Loucy (cell line): ENCODE measurements at regions not wholly inside any gene's neighbourhood (a gene's known extent, or its start where the extent isn't known, plus 50 kb on each side); places are given as distances from the start of the nearest gene placed in this dataset.

ENCODE experiments used
- H2AFZ ChIP-seq: fragments of 200-600 bp; sonication (generic); 2 replicates; pipeline ENCODE4 v1.6.0; 2016; ENCODE audit warnings: antibody characterized with exemption, mild to moderate bottlenecking, low read length, moderate library complexity
- H3F3A ChIP-seq: fragments of 200-600 bp; 2 replicates; pipeline ENCODE4 v1.6.0; 2016; ENCODE audit warnings: antibody characterized with exemption, low read depth, mild to moderate bottlenecking
- H3K27me3 ChIP-seq: fragments of 200-600 bp; sonication (generic); 2 replicates; pipeline ENCODE4 v1.6.1; 2014; ENCODE audit warnings: low read length, mild to moderate bottlenecking; ENCODE audit not compliant: insufficient read depth, poor library complexity, severe bottlenecking
- H3K36me3 ChIP-seq: fragments of 200-600 bp; sonication (generic); 2 replicates; pipeline ENCODE4 v1.6.1; 2016; ENCODE audit warnings: low read length; ENCODE audit not compliant: insufficient read depth
- H3K4me1 ChIP-seq: fragments of 200-600 bp; sonication (generic); 2 replicates; pipeline ENCODE4 v1.5.1; 2014; ENCODE audit warnings: low read length, mild to moderate bottlenecking; ENCODE audit not compliant: insufficient read depth, poor library complexity, severe bottlenecking
- H3K4me2 ChIP-seq: fragments of 200-600 bp; sonication (generic); 2 replicates; pipeline ENCODE4 v1.6.0; 2014; ENCODE audit warnings: antibody characterized with exemption, low read length, low read depth, mild to moderate bottlenecking; ENCODE audit not compliant: poor library complexity, severe bottlenecking
- H3K4me3 ChIP-seq: fragments of 200-600 bp; sonication (generic); 2 replicates; pipeline ENCODE4 v1.5.1; 2014; ENCODE audit warnings: low read length, mild to moderate bottlenecking, mixed read lengths; ENCODE audit not compliant: poor library complexity, severe bottlenecking
- H3K79me2 ChIP-seq: fragments of 200-600 bp; sonication (generic); 2 replicates; pipeline ENCODE4 v1.6.1; 2014; ENCODE audit warnings: low read length; ENCODE audit not compliant: insufficient read depth
- H3K9ac ChIP-seq: fragments of 200-600 bp; sonication (generic); 2 replicates; pipeline ENCODE4 v1.6.0; 2014; ENCODE audit warnings: mild to moderate bottlenecking, low read depth, low read length, moderate library complexity; ENCODE audit not compliant: poor library complexity, severe bottlenecking
- H3K9me2 ChIP-seq: fragments of 200-600 bp; sonication (generic); replicated peaks from 2 replicates; pipeline ENCODE4 v1.6.1; 2016; ENCODE audit warnings: low read depth, low read length, mixed read lengths
- H3K9me3 ChIP-seq: fragments of 200-600 bp; sonication (generic); 2 replicates; pipeline ENCODE4 v1.6.1; 2014; ENCODE audit warnings: mild to moderate bottlenecking, antibody characterized with exemption, low read length, low read depth; ENCODE audit not compliant: insufficient read depth
- H4K20me1 ChIP-seq: fragments of 200-600 bp; sonication (generic); 2 replicates; pipeline ENCODE4 v1.6.0; 2014; ENCODE audit warnings: antibody characterized with exemption, low read length, mild to moderate bottlenecking; ENCODE audit not compliant: insufficient read depth, poor library complexity, severe bottlenecking
- CTCF ChIP-seq: fragments of 200-600 bp; sonication (generic); conservative IDR thresholded peaks from 2 replicates; pipeline ENCODE4 v1.5.1; 2014; ENCODE audit warnings: mild to moderate bottlenecking, antibody characterized with exemption, low read length
- EZH2phosphoT487 ChIP-seq: fragments of 200-600 bp; IDR thresholded peaks from 2 replicates; pipeline ENCODE4 v1.6.1; 2018; ENCODE audit warnings: antibody characterized with exemption, mild to moderate bottlenecking, moderate library complexity, borderline replicate concordance

DNA sequence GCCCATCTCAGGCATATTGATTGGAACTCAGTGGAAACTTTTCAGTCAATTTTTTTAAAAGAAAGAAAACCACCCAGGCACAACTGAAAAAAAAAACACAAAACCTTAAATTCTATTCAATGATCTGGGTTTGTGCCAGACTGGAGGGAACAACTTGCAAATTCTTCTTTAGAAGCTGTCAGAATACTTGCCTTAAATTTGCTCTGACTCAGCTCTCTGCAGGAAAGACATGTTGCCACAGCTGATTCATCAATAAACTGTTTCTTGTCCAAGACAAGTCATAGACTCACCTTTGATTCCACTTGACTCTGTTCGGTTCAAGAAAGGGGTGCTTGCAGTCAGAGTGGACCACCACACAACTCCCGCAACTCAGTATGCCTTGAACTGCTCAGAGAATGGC, 117.8 kb upstream of the F13A1 start:
- Histone ChIP-seq H3F3A (no peaks in the 10 kb centered on the region), H3K4me1 (no peaks in the 10 kb centered on the region), H3K4me2 (no peak overlapping the region), H3K79me2 (no peaks in the 10 kb centered on the region), H2AFZ (no peak overlapping the region), H3K36me3 (no peaks in the 10 kb centered on the region), H3K9me2 (no peaks in the 10 kb centered on the region), H3K4me3 (no peak overlapping the region), H3K9ac (no peak overlapping the region), H3K9me3 (no peaks in the 10 kb centered on the region), H4K20me1 (no peaks in the 10 kb centered on the region), H3K27me3 (no peaks in the 10 kb centered on the region)
- TF ChIP-seq CTCF (no peak), EZH2phosphoT487 (no peak)

DNA sequence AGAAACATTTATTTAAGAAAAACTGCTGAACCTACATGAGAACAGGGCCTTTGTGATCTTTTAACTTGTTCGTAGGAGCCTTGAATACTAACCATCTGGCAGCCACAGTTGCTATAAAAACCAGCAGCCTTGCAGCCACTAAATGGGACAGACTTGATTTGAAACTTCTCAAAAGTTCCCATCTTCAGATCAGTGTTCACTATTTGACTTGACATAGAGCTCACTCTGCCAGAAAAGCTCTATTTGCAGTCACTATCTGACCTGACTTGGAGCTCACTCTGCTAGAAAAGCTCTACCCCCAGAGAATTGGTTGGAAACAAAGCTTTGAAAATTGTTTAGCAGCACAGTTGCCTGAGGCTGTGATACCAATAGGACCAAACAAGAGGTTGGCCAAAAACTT, 119.3 kb upstream of the F13A1 start:
- Histone ChIP-seq H4K20me1 (no peaks in the 10 kb centered on the region), H2AFZ (no peak overlapping the region), H3K9me3 (no peaks in the 10 kb centered on the region), H3K27me3 (no peaks in the 10 kb centered on the region), H3K9me2 (no peaks in the 10 kb centered on the region), H3K4me2 (no peak overlapping the region), H3K4me3 (no peak overlapping the region), H3F3A (no peaks in the 10 kb centered on the region), H3K79me2 (no peaks in the 10 kb centered on the region), H3K36me3 (no peaks in the 10 kb centered on the region), H3K4me1 (no peaks in the 10 kb centered on the region), H3K9ac (no peak overlapping the region)
- TF ChIP-seq CTCF (no peak), EZH2phosphoT487 (no peak)

DNA sequence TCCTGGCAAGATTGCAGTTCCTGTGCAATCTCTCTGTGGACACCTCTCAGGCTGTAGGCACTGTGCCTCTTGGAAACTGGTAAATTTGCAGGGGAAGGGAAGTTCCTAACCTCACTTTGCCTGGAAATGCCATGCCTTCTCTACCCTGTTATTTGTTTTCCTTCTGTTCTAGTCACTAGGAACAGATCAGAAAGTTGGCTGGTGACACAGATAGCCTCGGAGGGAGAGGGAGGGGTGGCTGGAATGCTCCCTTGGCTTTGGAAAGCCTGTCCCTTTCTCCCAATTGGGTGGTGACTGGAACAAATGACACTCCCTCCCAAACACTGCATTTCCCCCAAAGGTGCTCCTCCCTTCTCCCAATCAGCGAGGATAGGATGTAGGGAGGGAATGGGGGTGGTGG, 131.5 kb upstream of the F13A1 start:
- no peak overlapping the region for H3K4me3 ChIP-seq

More for the DNA sequence above, 131.5 kb upstream of the F13A1 start:
- Histone ChIP-seq H3K79me2 (no peaks in the 10 kb centered on the region), H4K20me1 (no peaks in the 10 kb centered on the region), H3K36me3 (no peaks in the 10 kb centered on the region), H3K27me3 (peaks cover 6% of the 10 kb centered on the region), H3K9ac (no peak overlapping the region), H3K4me2 (no peak overlapping the region), H3K9me3 (no peaks in the 10 kb centered on the region), H2AFZ (no peak overlapping the region), H3F3A (no peaks in the 10 kb centered on the region), H3K9me2 (no peaks in the 10 kb centered on the region), H3K4me1 (no peaks in the 10 kb centered on the region)
- TF ChIP-seq EZH2phosphoT487: no peak
- no peak for TF ChIP-seq CTCF
